Keratinocyte (primary cell): ENCODE measurements at regions not wholly inside any gene's neighbourhood (a gene's known extent, or its start where the extent isn't known, plus 50 kb on each side); places are given as distances from the start of the nearest gene placed in this dataset.
"Not testable (repeated sequence)": the region's sequence is repeated elsewhere in the genome, so short reads cannot be mapped to it uniquely, and the experiment has no call there.

ENCODE experiments used
- DNase-seq: peaks from one replicate; pipeline ENCODE4 v3.0.0-alpha.2; 2011; ENCODE audit warnings: low read depth, missing footprints, low spot score
- FAIRE-seq: peaks from 2 replicates; lab custom pipeline; 2011; peaks lifted over from hg19 to GRCh38; lab: Jason Lieb, UNC
- H2AFZ ChIP-seq: 2 replicates; pipeline ENCODE4 v1.6.0; 2012; ENCODE audit warnings: low read length, control low read depth, inconsistent platforms; ENCODE audit not compliant: control insufficient read depth
- H3K27ac ChIP-seq: 2 replicates; pipeline ENCODE4 v1.5.1; 2011; ENCODE audit warnings: low read length; ENCODE audit not compliant: control insufficient read depth, insufficient read depth
- H3K27me3 ChIP-seq: 3 replicates; pipeline ENCODE4 v1.6.0; 2011; ENCODE audit warnings: low read length; ENCODE audit not compliant: control insufficient read depth, insufficient read depth; ENCODE audit errors: extremely low read depth
- H3K36me3 ChIP-seq, 2 experiments: 2 replicates in 1 of 2; 3 replicates in 1 of 2; pipeline ENCODE4 v1.5.1; 2011; ENCODE audit warnings: low read length in 2 of 2, mild to moderate bottlenecking in 1 of 2; ENCODE audit not compliant: control insufficient read depth in 2 of 2, insufficient read depth in 2 of 2; ENCODE audit errors: extremely low read depth in 1 of 2
- H3K4me1 ChIP-seq: 3 replicates; pipeline ENCODE4 v1.5.1; 2011; ENCODE audit warnings: low read length; ENCODE audit not compliant: control insufficient read depth, insufficient read depth; ENCODE audit errors: extremely low read depth
- H3K4me2 ChIP-seq: 3 replicates; pipeline ENCODE4 v1.6.0; 2011; ENCODE audit warnings: low read depth, low read length; ENCODE audit not compliant: control insufficient read depth, insufficient read depth; ENCODE audit errors: extremely low read depth
- H3K4me3 ChIP-seq, 3 experiments: fragments of 200-600 bp in 1 of 3; sonication (generic) in 1 of 3; 2 replicates in 2 of 3; 3 replicates in 1 of 3; pipeline ENCODE4 v1.5.1; 2011 to 2016; ENCODE audit warnings: low read length in 3 of 3, mild to moderate bottlenecking in 3 of 3, control low read depth in 2 of 3, inconsistent platforms in 1 of 3, low read depth in 1 of 3, mixed read lengths in 1 of 3, mixed run types in 1 of 3, moderate library complexity in 1 of 3; ENCODE audit not compliant: control insufficient read depth in 2 of 3, insufficient read depth in 2 of 3; ENCODE audit errors: extremely low read depth in 1 of 3
- H3K79me2 ChIP-seq: 2 replicates; pipeline ENCODE4 v1.6.0; 2012; ENCODE audit warnings: low read length; ENCODE audit not compliant: control insufficient read depth, insufficient read depth
- H3K9ac ChIP-seq: 3 replicates; pipeline ENCODE4 v1.6.0; 2011; ENCODE audit warnings: low read length; ENCODE audit not compliant: control insufficient read depth, insufficient read depth; ENCODE audit errors: extremely low read depth
- H3K9me1 ChIP-seq: 3 replicates; pipeline ENCODE4 v1.6.0; 2011; ENCODE audit warnings: low read length; ENCODE audit not compliant: control insufficient read depth, insufficient read depth; ENCODE audit errors: extremely low read depth
- H3K9me3 ChIP-seq: 2 replicates; pipeline ENCODE4 v1.5.1; 2012; ENCODE audit warnings: low read depth, low read length; ENCODE audit not compliant: control insufficient read depth
- H4K20me1 ChIP-seq: 3 replicates; pipeline ENCODE4 v1.6.0; 2011; ENCODE audit warnings: low read length; ENCODE audit not compliant: control insufficient read depth, insufficient read depth; ENCODE audit errors: extremely low read depth
- CTCF ChIP-seq, 3 experiments: IDR thresholded peaks in 1 of 3; conservative IDR thresholded peaks in 1 of 3; optimal IDR thresholded peaks in 1 of 3; 2 replicates in 2 of 3; 3 replicates in 1 of 3; pipeline versions ENCODE3 to v1.5.1; 2011; ENCODE audit warnings: low read length in 3 of 3, mild to moderate bottlenecking in 3 of 3, moderate library complexity in 2 of 3, control low read depth in 1 of 3, inconsistent platforms in 1 of 3; ENCODE audit not compliant: insufficient read depth in 2 of 3; ENCODE audit errors: extremely low read depth in 1 of 3
- EZH2 ChIP-seq: IDR thresholded peaks from one replicate; pipeline ENCODE4 v1.6.1; 2012; ENCODE audit warnings: inconsistent platforms, mild to moderate bottlenecking, low read length, moderate library complexity
- dilution Hi-C: fragments of 300-500 bp; cut with MboI; formaldehyde crosslinking; loops from one replicate; pipeline ENCODE4 v1.7.0; 2020; ENCODE audit warnings: low sequenced_read_pairs; ENCODE audit not compliant: extremely low pct_ligation_motif_present
- small RNA-seq, 3 experiments: library from RNA; depleted of rRNA; stranded (forward); fragments of <200 nt; gene quantifications; one replicate each; pipeline ENCODE3, GENCODE V24; 2012; ENCODE audit warnings: low read depth in 3 of 3, low replicate concordance in 1 of 3; ENCODE audit not compliant: insufficient read length in 3 of 3

DNA sequence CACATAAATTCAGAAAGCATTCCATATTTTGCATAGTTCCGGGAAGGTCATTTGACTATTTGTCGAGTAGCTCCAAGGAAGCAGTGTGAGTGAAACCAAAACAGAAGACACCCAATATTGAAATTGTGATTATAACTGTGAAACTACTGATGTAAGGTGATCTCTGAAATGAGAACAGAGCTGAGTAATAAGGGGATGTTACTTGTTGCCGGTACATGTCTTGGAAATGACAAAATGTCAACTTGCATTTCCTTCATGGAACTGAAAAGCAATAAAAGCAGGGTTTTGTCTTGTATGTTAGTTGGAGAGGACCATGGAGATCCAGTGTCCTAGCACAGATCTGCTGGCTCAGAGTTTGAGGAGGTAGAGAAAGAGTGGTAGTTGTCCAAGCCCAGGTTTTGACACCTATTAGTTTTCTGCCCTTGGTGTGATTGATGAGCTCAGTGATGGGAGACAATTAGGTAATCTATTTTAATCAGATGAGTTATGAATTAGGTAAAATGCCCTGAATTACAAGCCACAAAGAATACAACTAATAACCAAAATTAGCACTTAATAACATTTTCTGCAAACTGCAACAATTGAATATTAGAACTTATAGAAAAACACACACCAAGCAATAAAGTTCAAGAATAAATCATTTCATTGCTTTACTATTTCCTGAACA, 58.7 kb upstream of the ZNF519 start:
- H2AFZ ChIP-seq, FAIRE-seq, H3K27ac ChIP-seq, H3K9me1 ChIP-seq, H3K36me3 ChIP-seq, H3K9ac ChIP-seq, H3K79me2 ChIP-seq, H3K4me2 ChIP-seq, DNase-seq, H3K27me3 ChIP-seq, H3K4me3 ChIP-seq, H3K4me1 ChIP-seq, H3K9me3 ChIP-seq, H4K20me1 ChIP-seq, dilution Hi-C loops: not testable (repeated sequence)

- H3K79me2 ChIP-seq = no peaks in the 10 kb centered on the region
- TF ChIP-seq EZH2 (no peak), CTCF (optimal IDR thresholded peaks at IDR 0.05 in 1 of 3, IDR thresholded peaks at IDR 0.05 in 1 of 3, conservative IDR thresholded peaks at IDR 0.05 in 1 of 3; ENCODE audit: extremely low read depth in 1 of 3, insufficient read depth in 2 of 3, low read length in 3 of 3) (no peak)
- no peaks in the 10 kb centered on the region for H3K27me3 ChIP-seq
- dilution Hi-C loops = no loop called here
- H3K9ac ChIP-seq = no peak overlapping the region
- no peak overlapping the region for H3K27ac ChIP-seq
- H2AFZ ChIP-seq = no peak overlapping the region
- no peak for FAIRE-seq
- no peaks in the 10 kb centered on the region for H3K36me3 ChIP-seq
- H3K4me2 ChIP-seq = no peak overlapping the region
- no peaks in the 10 kb centered on the region for H4K20me1 ChIP-seq
- H3K9me1 ChIP-seq = no peaks in the 10 kb centered on the region
- no peaks in the 10 kb centered on the region for H3K4me1 ChIP-seq
- no peaks in the 10 kb centered on the region for H3K9me3 ChIP-seq
- DNase-seq = no peak
- H3K4me3 ChIP-seq = no peak overlapping the region
Measured at GRCh38 chr18:14189858-14190257, 57.6 kb upstream of the ZNF519 start.

- H3K27ac ChIP-seq, dilution Hi-C loops, H3K9me1 ChIP-seq, H3K36me3 ChIP-seq, DNase-seq, H3K27me3 ChIP-seq, H3K4me1 ChIP-seq, H3K79me2 ChIP-seq, H4K20me1 ChIP-seq, H2AFZ ChIP-seq, H3K4me2 ChIP-seq, H3K9me3 ChIP-seq, H3K4me3 ChIP-seq, FAIRE-seq, H3K9ac ChIP-seq: not testable (repeated sequence)
Measured at GRCh38 chr18:14188751-14189406, 56.6 kb upstream of the ZNF519 start.

Small RNA genes in the stretch of these regions (small RNA-seq; reads per million reads assigned to genes)
- 0 reads per million in 3 experiments for gene RNU6-316P
